BLaER1 treated with 17β-estradiol and CSF1 and Interleukin-3, amounts not matched to agents 10 nM and 100 nM (cell line): ENCODE measurements at regions not wholly inside any gene's neighbourhood (a gene's known extent, or its start where the extent isn't known, plus 50 kb on each side); places are given as distances from the start of the nearest gene placed in this dataset.
A peak's percentile ranks its signal among the peaks of the same experiment; 100 is the strongest.

ENCODE experiments used
- H3K27ac ChIP-seq, 11 experiments: shearing (Covaris generic); formaldehyde crosslinking; 2 replicates each; pipeline ENCODE4 v1.8.1; 2022
- H3K27me3 ChIP-seq, 11 experiments: shearing (Covaris generic); formaldehyde crosslinking; 2 replicates each; pipeline ENCODE4 v1.8.1; 2022
- H3K36me3 ChIP-seq, 11 experiments: shearing (Covaris generic); formaldehyde crosslinking; 2 replicates each; pipeline ENCODE4 v1.8.1; 2022
- H3K4me1 ChIP-seq, 10 experiments: shearing (Covaris generic); formaldehyde crosslinking; 2 replicates each; pipeline ENCODE4 v1.8.1; 2022
- H3K4me2 ChIP-seq, 11 experiments: shearing (Covaris generic); formaldehyde crosslinking; 2 replicates each; pipeline ENCODE4 v1.8.1; 2022
- H3K4me3 ChIP-seq, 10 experiments: shearing (Covaris generic); formaldehyde crosslinking; 2 replicates each; pipeline ENCODE4 v1.8.1; 2022
- H3K9ac ChIP-seq, 11 experiments: shearing (Covaris generic); formaldehyde crosslinking; 2 replicates each; pipeline ENCODE4 v1.8.1; 2022
- H3K9me3 ChIP-seq, 11 experiments: shearing (Covaris generic); formaldehyde crosslinking; replicated peaks in 1 of 11; 2 replicates each; pipeline ENCODE4 v1.8.1; 2022
- H4K20me1 ChIP-seq, 11 experiments: shearing (Covaris generic); formaldehyde crosslinking; 2 replicates each; pipeline ENCODE4 v1.8.1; 2022
- Cebpa-rat ChIP-seq, 11 experiments: shearing (Covaris generic); IDR thresholded peaks; 2 replicates each; pipeline ENCODE4 v1.8.1; 2022

- TF ChIP-seq Cebpa-rat (IDR thresholded peaks at IDR 0.05), result no peak
- Histone ChIP-seq H3K9ac (no peak overlapping the region), H3K36me3 (no peaks in the 10 kb centered on the region), H3K4me3 (no peak overlapping the region), H3K9me3 (no peaks in the 10 kb centered on the region), H4K20me1 (no peaks in the 10 kb centered on the region), H3K27ac (no peak overlapping the region), H3K27me3 (no peaks in the 10 kb centered on the region), H3K4me2 (no peak overlapping the region), H3K4me1 (no peaks in the 10 kb centered on the region)
Observed at GRCh38 chr1:79945391-79945790, 938.9 kb upstream of the ADGRL4 start.

- no peaks in the 10 kb centered on the region for H3K36me3 ChIP-seq
- no peaks in the 10 kb centered on the region for H3K27me3 ChIP-seq
- no peak for TF ChIP-seq Cebpa-rat (IDR thresholded peaks at IDR 0.05)
- H3K27ac ChIP-seq, result no peak overlapping the region
- H3K4me3 ChIP-seq, result no peak overlapping the region
- H3K9ac ChIP-seq, result no peak overlapping the region
- no peaks in the 10 kb centered on the region for H4K20me1 ChIP-seq
- no peaks in the 10 kb centered on the region for H3K4me1 ChIP-seq
- H3K4me2 ChIP-seq, result no peak overlapping the region
- peaks cover 3 to 11% (median 7%) of the 10 kb centered on the region in 11 experiments for H3K9me3 ChIP-seq
Observed at GRCh38 chr1:79929356-79929755, 922.8 kb upstream of the ADGRL4 start.

GRCh38 chr1:79928901-79929300 lies 922.4 kb upstream of the ADGRL4 start:
- no peak overlapping the region for H3K9ac ChIP-seq
- H3K4me2 ChIP-seq, result no peak overlapping the region
- no peak overlapping the region for H3K27ac ChIP-seq
- H3K4me1 ChIP-seq, result no peaks in the 10 kb centered on the region
- H3K9me3 ChIP-seq, result peaks cover 8 to 15% (median 12%) of the 10 kb centered on the region in 11 experiments
- no peak for TF ChIP-seq Cebpa-rat (IDR thresholded peaks at IDR 0.05)
- no peaks in the 10 kb centered on the region for H3K36me3 ChIP-seq
- no peaks in the 10 kb centered on the region for H3K27me3 ChIP-seq
- H3K4me3 ChIP-seq, result no peak overlapping the region
- no peaks in the 10 kb centered on the region for H4K20me1 ChIP-seq

GRCh38 chr1:79920960-79921669 lies 914.6 kb upstream of the ADGRL4 start:
- no peak overlapping the region for H3K4me3 ChIP-seq
- TF ChIP-seq Cebpa-rat (IDR thresholded peaks at IDR 0.05), result no peak

GRCh38 chr1:79914896-79915295 lies 908.4 kb upstream of the ADGRL4 start:
- Histone ChIP-seq H3K9me3 (no peaks in the 10 kb centered on the region), H3K4me1 (no peaks in the 10 kb centered on the region), H3K4me3 (no peak overlapping the region), H3K4me2 (no peak overlapping the region), H3K9ac (no peak overlapping the region), H3K27me3 (no peaks in the 10 kb centered on the region), H4K20me1 (no peaks in the 10 kb centered on the region), H3K36me3 (no peaks in the 10 kb centered on the region), H3K27ac (no peak overlapping the region)
- TF ChIP-seq Cebpa-rat (IDR thresholded peaks at IDR 0.05), result no peak

More at GRCh38 chr1:79920960-79921669, 914.6 kb upstream of the ADGRL4 start:
- H3K4me2 ChIP-seq, result no peak overlapping the region
- H3K9ac ChIP-seq, result no peak overlapping the region
- no peaks in the 10 kb centered on the region for H3K27me3 ChIP-seq
- H3K27ac ChIP-seq, result no peak overlapping the region
- H4K20me1 ChIP-seq, result no peaks in the 10 kb centered on the region
- peaks cover 17 to 26% (median 22%) of the 10 kb centered on the region in 11 experiments for H3K9me3 ChIP-seq
- no peaks in the 10 kb centered on the region for H3K36me3 ChIP-seq
- no peaks in the 10 kb centered on the region for H3K4me1 ChIP-seq

- no peak overlapping the region for H3K4me3 ChIP-seq
- no peaks in the 10 kb centered on the region for H3K36me3 ChIP-seq
- no peak overlapping the region for H3K27ac ChIP-seq
- H3K27me3 ChIP-seq, result no peaks in the 10 kb centered on the region
- TF ChIP-seq Cebpa-rat (IDR thresholded peaks at IDR 0.05), result no peak
- H3K9ac ChIP-seq, result no peak overlapping the region
- H3K9me3 ChIP-seq, result no peaks in the 10 kb centered on the region
- no peak overlapping the region for H3K4me2 ChIP-seq
- no peaks in the 10 kb centered on the region for H4K20me1 ChIP-seq
- H3K4me1 ChIP-seq, result no peaks in the 10 kb centered on the region
Observed at GRCh38 chr1:79912813-79913212, 906.3 kb upstream of the ADGRL4 start.

- Histone ChIP-seq H3K27me3 (no peaks in the 10 kb centered on the region), H3K9ac (no peak overlapping the region), H3K27ac (no peak overlapping the region), H3K9me3 (peaks cover 0 to 18% (median 6%) of the 10 kb centered on the region in 11 experiments; a peak in 10 of 22 replicates), H3K36me3 (no peaks in the 10 kb centered on the region), H4K20me1 (no peaks in the 10 kb centered on the region), H3K4me3 (no peak overlapping the region), H3K4me1 (no peaks in the 10 kb centered on the region), H3K4me2 (no peak overlapping the region)
- TF ChIP-seq Cebpa-rat (IDR thresholded peaks at IDR 0.05), result no peak
Observed at GRCh38 chr1:79903321-79903720, 896.8 kb upstream of the ADGRL4 start.

- Histone ChIP-seq H4K20me1 (no peaks in the 10 kb centered on the region), H3K27ac (no peak overlapping the region), H3K4me2 (no peak overlapping the region), H3K9ac (no peak overlapping the region), H3K27me3 (no peaks in the 10 kb centered on the region), H3K4me3 (no peak overlapping the region), H3K9me3 (peaks cover 0 to 18% (median 6%) of the 10 kb centered on the region in 11 experiments; a peak in 10 of 22 replicates), H3K4me1 (no peaks in the 10 kb centered on the region), H3K36me3 (no peaks in the 10 kb centered on the region)
- peak in 2 of 11 experiments; percentile 64 to 68; a peak in 5 of 22 replicates for TF ChIP-seq Cebpa-rat (IDR thresholded peaks at IDR 0.05)
Observed at GRCh38 chr1:79902418-79902817, 895.9 kb upstream of the ADGRL4 start.

GRCh38 chr1:79899914-79900313 lies 893.4 kb upstream of the ADGRL4 start:
- Histone ChIP-seq H3K27ac (no peak overlapping the region), H3K36me3 (no peaks in the 10 kb centered on the region), H3K27me3 (no peaks in the 10 kb centered on the region), H3K9me3 (peaks cover 0 to 9% (median 6%) of the 10 kb centered on the region in 11 experiments; a peak in 8 of 22 replicates), H3K9ac (no peak overlapping the region), H3K4me2 (no peak overlapping the region), H4K20me1 (no peaks in the 10 kb centered on the region), H3K4me1 (no peaks in the 10 kb centered on the region), H3K4me3 (no peak overlapping the region)
- no peak for TF ChIP-seq Cebpa-rat (IDR thresholded peaks at IDR 0.05)

GRCh38 chr1:79896140-79896539 lies 889.6 kb upstream of the ADGRL4 start:
- Histone ChIP-seq H3K36me3 (no peaks in the 10 kb centered on the region), H3K4me3 (no peak overlapping the region), H3K9ac (no peak overlapping the region), H3K27me3 (no peaks in the 10 kb centered on the region), H4K20me1 (no peaks in the 10 kb centered on the region), H3K4me1 (no peaks in the 10 kb centered on the region), H3K27ac (no peak overlapping the region), H3K9me3 (no peaks in the 10 kb centered on the region), H3K4me2 (no peak overlapping the region)
- TF ChIP-seq Cebpa-rat (IDR thresholded peaks at IDR 0.05), result no peak
